Muscle layer of duodenum (tissue), 2 donors: ENCODE measurements at regions not wholly inside any gene's neighbourhood (a gene's known extent, or its start where the extent isn't known, plus 50 kb on each side); places are given as distances from the start of the nearest gene placed in this dataset.

Experiments used
- H3K27ac ChIP-seq: one replicate; pipeline ENCODE4 v1.7.0; 2013; ENCODE audit warnings: mild to moderate bottlenecking, low read length
- H3K27me3 ChIP-seq: one replicate; pipeline ENCODE4 v1.7.0; 2013; ENCODE audit warnings: low read depth, mild to moderate bottlenecking, control low read depth, low read length
- H3K36me3 ChIP-seq, 2 donors: one replicate each; pipeline ENCODE4 v1.7.0; 2013; ENCODE audit warnings: low read length in 2 of 2, control low read depth in 1 of 2, mild to moderate bottlenecking in 1 of 2; ENCODE audit not compliant: insufficient read depth in 2 of 2, control insufficient read depth in 1 of 2
- H3K4me1 ChIP-seq, 2 donors: one replicate each; pipeline ENCODE4 v1.7.0; 2013; ENCODE audit warnings: low read length in 2 of 2, mild to moderate bottlenecking in 2 of 2, control low read depth in 1 of 2, moderate library complexity in 1 of 2; ENCODE audit not compliant: insufficient read depth in 2 of 2, control insufficient read depth in 1 of 2
- H3K4me3 ChIP-seq, 2 donors: one replicate each; pipeline ENCODE4 v1.7.0; 2013; ENCODE audit warnings: low read length in 2 of 2, low read depth in 1 of 2, mild to moderate bottlenecking in 1 of 2
- H3K9me3 ChIP-seq, 2 donors: one replicate each; pipeline ENCODE4 v1.7.0; 2013; ENCODE audit warnings: low read length in 2 of 2, control low read depth in 1 of 2, mild to moderate bottlenecking in 1 of 2; ENCODE audit not compliant: control insufficient read depth in 1 of 2
- donor health status: healthy.

DNA sequence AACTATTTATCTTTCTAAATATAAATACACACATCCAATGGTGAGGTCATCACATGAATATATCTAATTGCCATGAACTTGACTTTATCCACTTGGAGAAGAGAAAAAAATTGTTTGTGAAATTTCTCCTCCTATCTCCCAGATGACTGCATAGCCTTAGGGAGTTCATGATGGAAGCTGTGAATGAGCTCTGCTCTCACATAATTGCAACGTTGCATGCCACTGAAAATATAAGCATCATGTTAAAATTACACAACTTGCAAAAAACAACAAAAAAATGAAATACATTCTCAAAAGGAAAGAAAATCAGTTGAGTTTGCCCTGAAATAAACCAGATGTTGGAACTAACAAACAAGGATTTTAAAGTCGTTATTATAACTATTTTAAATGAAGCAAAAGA lies 50.6 kb upstream of the OSR1 start:
- Histone ChIP-seq H3K4me1 (no peaks in the 10 kb centered on the region), H3K27ac (no peak overlapping the region), H3K9me3 (peaks cover 0 to 4% of the 10 kb centered on the region in 2 donors), H3K36me3 (no peaks in the 10 kb centered on the region), H3K4me3 (no peak overlapping the region), H3K27me3 (no peaks in the 10 kb centered on the region)

DNA sequence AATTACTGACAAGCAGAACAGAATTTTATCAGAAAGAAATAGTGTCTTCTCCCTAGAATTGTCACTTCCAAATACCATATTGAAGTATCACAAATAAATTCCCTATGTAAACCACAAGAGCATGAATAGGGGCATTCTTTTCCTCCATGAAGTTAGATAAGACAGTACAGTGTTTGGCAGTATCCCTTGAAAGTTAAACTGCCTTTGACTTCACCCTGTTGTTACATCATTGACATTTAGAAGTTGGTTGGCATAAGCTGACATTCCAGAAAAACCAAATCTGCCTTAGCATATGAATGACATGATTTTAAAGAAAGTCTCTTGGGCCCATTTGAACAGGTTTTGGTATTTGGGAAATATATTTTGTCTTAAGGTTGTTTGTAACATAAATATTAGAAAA lies 50.2 kb upstream of the OSR1 start:
- Histone ChIP-seq H3K4me1 (no peaks in the 10 kb centered on the region), H3K4me3 (no peak overlapping the region), H3K9me3 (peaks cover 0 to 4% of the 10 kb centered on the region in 2 donors), H3K36me3 (no peaks in the 10 kb centered on the region), H3K27me3 (no peaks in the 10 kb centered on the region), H3K27ac (no peak overlapping the region)
